AG20443 (cell line): ENCODE measurements at regions not wholly inside any gene's neighbourhood (a gene's known extent, or its start where the extent isn't known, plus 50 kb on each side); places are given as distances from the start of the nearest gene placed in this dataset.
"Not testable (repeated sequence)": the region's sequence is repeated elsewhere in the genome, so short reads cannot be mapped to it uniquely, and the experiment has no call there.

Experiments
- DNase-seq: peaks from one replicate; pipeline ENCODE4 v3.0.0; 2012; ENCODE audit warnings: low spot score, mixed read lengths

GRCh38 chr4:103499094-103499493 is 220.7 kb downstream of the TACR3 start:
- no peak for DNase-seq

- DNase-seq = peak; percentile 18
Observed at GRCh38 chr4:103498161-103499070, 221.4 kb downstream of the TACR3 start.

- DNase-seq = no peak
Observed at GRCh38 chr4:103497692-103498091, 222.1 kb downstream of the TACR3 start.

GRCh38 chr4:103496800-103497199 is 223.0 kb downstream of the TACR3 start:
- no peak for DNase-seq

- DNase-seq = no peak
Observed at GRCh38 chr4:103493450-103494159, 226.2 kb downstream of the TACR3 start.

- not testable (repeated sequence) for DNase-seq
Observed at GRCh38 chr4:103485296-103485695, 234.5 kb downstream of the TACR3 start.

- DNase-seq = no peak
Observed at GRCh38 chr4:103484521-103484920, 235.3 kb downstream of the TACR3 start.

- no peak for DNase-seq
Observed at GRCh38 chr4:103482893-103483292, 236.9 kb downstream of the TACR3 start.

- DNase-seq = no peak
Observed at GRCh38 chr4:103482471-103482870, 237.3 kb downstream of the TACR3 start.

- DNase-seq = no peak
Observed at GRCh38 chr4:103478734-103479133, 241.1 kb downstream of the TACR3 start.

- DNase-seq = no peak
Observed at GRCh38 chr4:103478210-103478609, 241.6 kb downstream of the TACR3 start.

GRCh38 chr4:103457566-103457965 is 259.4 kb upstream of the CENPE start:
- no peak for DNase-seq

GRCh38 chr4:103451341-103451740 is 253.2 kb upstream of the CENPE start:
- no peak for DNase-seq

GRCh38 chr4:103450693-103451092 is 252.6 kb upstream of the CENPE start:
- DNase-seq = no peak

- no peak for DNase-seq
Observed at GRCh38 chr4:103449296-103450023, 251.3 kb upstream of the CENPE start.

GRCh38 chr4:103445377-103445776 is 247.2 kb upstream of the CENPE start:
- no peak for DNase-seq

- no peak for DNase-seq
Observed at GRCh38 chr4:103443324-103443723, 245.2 kb upstream of the CENPE start.

- no peak for DNase-seq
Observed at GRCh38 chr4:103429283-103429682, 231.1 kb upstream of the CENPE start.

GRCh38 chr4:103425406-103425805 is 227.3 kb upstream of the CENPE start:
- no peak for DNase-seq

GRCh38 chr4:103424853-103425252 is 226.7 kb upstream of the CENPE start:
- no peak for DNase-seq

- DNase-seq = no peak
Observed at GRCh38 chr4:103423261-103423660, 225.1 kb upstream of the CENPE start.

GRCh38 chr4:103422467-103423219 is 224.5 kb upstream of the CENPE start:
- no peak for DNase-seq
